ENCODE measurements at regions not wholly inside any gene's neighbourhood (a gene's known extent, or its start where the extent isn't known, plus 50 kb on each side); places are given as distances from the start of the nearest gene placed in this dataset.

GRCh38 chr6:93568169-93568568, 148.8 kb upstream of the EPHA7 start:
- H3K9me3 ChIP-seq = no peaks in the 10 kb centered on the region
- H3K27me3 ChIP-seq = no peaks in the 10 kb centered on the region
- DNase-seq = no peak
- TF ChIP-seq CTCF (IDR thresholded peaks at IDR 0.05) = no peak
- TF ChIP-seq POLR2A (IDR thresholded peaks at IDR 0.05) = no peak
- no peak overlapping the region for H3K4me3 ChIP-seq
- H3K36me3 ChIP-seq = no peaks in the 10 kb centered on the region
- H3K27ac ChIP-seq = peak overlapping the region in 1 of 4 donors; percentile 52
- no peaks in the 10 kb centered on the region for H3K4me1 ChIP-seq

- TF ChIP-seq CTCF (IDR thresholded peaks at IDR 0.05) (no peak), POLR2A (IDR thresholded peaks at IDR 0.05) (no peak)
- no peak for DNase-seq
- no peaks in the 10 kb centered on the region for H3K27me3 ChIP-seq
- peak overlapping the region in 1 of 4 donors; percentile 52 for H3K27ac ChIP-seq
- H3K4me1 ChIP-seq = no peaks in the 10 kb centered on the region
- no peaks in the 10 kb centered on the region for H3K36me3 ChIP-seq
- H3K9me3 ChIP-seq = no peaks in the 10 kb centered on the region
- H3K4me3 ChIP-seq = no peak overlapping the region
These were observed 147.8 kb upstream of the EPHA7 start for GRCh38 chr6:93567164-93567563.

GRCh38 chr6:93566285-93566684, 146.9 kb upstream of the EPHA7 start:
- Histone ChIP-seq H3K36me3 (no peaks in the 10 kb centered on the region), H3K27me3 (no peaks in the 10 kb centered on the region), H3K9me3 (no peaks in the 10 kb centered on the region), H3K4me1 (no peaks in the 10 kb centered on the region), H3K27ac (peak overlapping the region in 1 of 4 donors; percentile 52), H3K4me3 (no peak overlapping the region)
- DNase-seq = no peak
- TF ChIP-seq POLR2A (IDR thresholded peaks at IDR 0.05) (no peak), CTCF (IDR thresholded peaks at IDR 0.05) (no peak)

GRCh38 chr6:93562582-93562981, 143.2 kb upstream of the EPHA7 start:
- Histone ChIP-seq H3K27me3 (no peaks in the 10 kb centered on the region), H3K27ac (peak overlapping the region in 1 of 4 donors; percentile 3), H3K4me3 (no peak overlapping the region), H3K36me3 (no peaks in the 10 kb centered on the region), H3K9me3 (no peaks in the 10 kb centered on the region), H3K4me1 (no peaks in the 10 kb centered on the region)
- DNase-seq = no peak
- TF ChIP-seq CTCF (IDR thresholded peaks at IDR 0.05) (no peak), POLR2A (IDR thresholded peaks at IDR 0.05) (no peak)

GRCh38 chr6:93555292-93555691, 135.9 kb upstream of the EPHA7 start:
- H3K4me3 ChIP-seq = no peak overlapping the region
- no peak for DNase-seq
- H3K9me3 ChIP-seq = no peaks in the 10 kb centered on the region
- no peaks in the 10 kb centered on the region for H3K36me3 ChIP-seq
- no peaks in the 10 kb centered on the region for H3K4me1 ChIP-seq
- no peaks in the 10 kb centered on the region for H3K27me3 ChIP-seq
- no peak overlapping the region for H3K27ac ChIP-seq
- TF ChIP-seq POLR2A (IDR thresholded peaks at IDR 0.05) (no peak), CTCF (IDR thresholded peaks at IDR 0.05) (no peak)

GRCh38 chr6:93554018-93554417, 134.7 kb upstream of the EPHA7 start:
- no peaks in the 10 kb centered on the region for H3K9me3 ChIP-seq
- no peak overlapping the region for H3K27ac ChIP-seq
- no peak overlapping the region for H3K4me3 ChIP-seq
- no peak for DNase-seq
- no peaks in the 10 kb centered on the region for H3K36me3 ChIP-seq
- no peaks in the 10 kb centered on the region for H3K27me3 ChIP-seq
- TF ChIP-seq CTCF (IDR thresholded peaks at IDR 0.05) = no peak
- no peak for TF ChIP-seq POLR2A (IDR thresholded peaks at IDR 0.05)
- no peaks in the 10 kb centered on the region for H3K4me1 ChIP-seq
